HepG2 (cell line): ENCODE measurements at regions not wholly inside any gene's neighbourhood (a gene's known extent, or its start where the extent isn't known, plus 50 kb on each side); places are given as distances from the start of the nearest gene placed in this dataset.

Experiments used
- ATAC-seq: fragments of 200-7000 bp; cut with Tn5 transposase; 3 replicates; pipeline ENCODE4 v1.9.1; 2020; ENCODE audit warnings: mild to moderate bottlenecking, moderate library complexity
- BruUV-seq: library from RNA; stranded (reverse); fragments of 400-500 nt; replicated peaks from 2 replicates; lab custom pipeline; 2021; lab: Mats Ljungman, UMichigan
- CTCF ChIA-PET: fragments of 300-600 bp; formaldehyde crosslinking; extraction: SDS; loops from one replicate; lab custom pipeline; 2021; ENCODE audit warnings: low total read pairs, inconsistent platforms, low intra/inter-chr PET ratio; lab: Yijun Ruan, JAX
- POLR2A ChIA-PET: fragments of 350-600 bp; sonication (Branson Sonifier 250); formaldehyde crosslinking; loops from one replicate; lab custom pipeline; 2020; ENCODE audit warnings: antibody characterized with exemption, inconsistent platforms; lab: Yijun Ruan, JAX
- DNase-seq: peaks from one replicate; pipeline ENCODE4 v3.0.0-alpha.2; 2015; ENCODE audit warnings: low spot score
- FAIRE-seq: peaks from 3 replicates; lab custom pipeline; 2011; peaks lifted over from hg19 to GRCh38; lab: Jason Lieb, UNC
- H2AFZ ChIP-seq: one replicate; pipeline ENCODE4 v1.6.1; 2011; ENCODE audit warnings: low read length, inconsistent platforms
- H3K27ac ChIP-seq: fragments of 300-600 bp; 3 replicates; pipeline ENCODE4 v1.8.0; 2011; ENCODE audit warnings: mixed run types, mild to moderate bottlenecking, mixed read lengths, low read length, inconsistent platforms; ENCODE audit not compliant: insufficient read depth; ENCODE audit errors: extremely low read length
- H3K27me3 ChIP-seq, 2 experiments: fragments of 200-600 bp in 1 of 2; 2 replicates in 1 of 2; 3 replicates in 1 of 2; pipeline versions ENCODE4 v1.6.0 to v1.8.0; 2011; ENCODE audit warnings: low read length in 2 of 2, mild to moderate bottlenecking in 2 of 2, moderate library complexity in 2 of 2, inconsistent platforms in 1 of 2; ENCODE audit not compliant: insufficient read depth in 2 of 2, control insufficient read depth in 1 of 2
- H3K36me3 ChIP-seq, 2 experiments: fragments of 200-600 bp in 1 of 2; replicated peaks in 1 of 2; 2 replicates in 1 of 2; 3 replicates in 1 of 2; pipeline versions ENCODE4 v1.5.1 to v1.8.0; 2011; ENCODE audit warnings: low read length in 2 of 2, inconsistent platforms in 1 of 2; ENCODE audit not compliant: insufficient read depth in 2 of 2, control insufficient read depth in 1 of 2
- H3K4me1 ChIP-seq: 2 replicates; pipeline ENCODE4 v1.5.1; 2012; ENCODE audit warnings: low read length, inconsistent platforms; ENCODE audit not compliant: insufficient read depth
- H3K4me2 ChIP-seq: 2 replicates; pipeline ENCODE4 v1.6.0; 2011; ENCODE audit warnings: low read depth, low read length, inconsistent platforms
- H3K4me3 ChIP-seq, 3 experiments: fragments of 200-600 bp in 1 of 3; sonication (generic), shearing (Covaris generic) in 1 of 3; replicated peaks in 1 of 3; 2 replicates each; pipeline ENCODE4 v1.5.1; 2011 to 2016; ENCODE audit warnings: low read length in 3 of 3, inconsistent platforms in 2 of 3, low read depth in 2 of 3, mild to moderate bottlenecking in 2 of 3, control low read depth in 1 of 3, mixed read lengths in 1 of 3; ENCODE audit not compliant: insufficient read depth in 1 of 3
- H3K79me2 ChIP-seq: one replicate; pipeline ENCODE4 v1.6.1; 2011; ENCODE audit warnings: low read length, inconsistent platforms; ENCODE audit not compliant: insufficient read depth
- H3K9ac ChIP-seq: 2 replicates; pipeline ENCODE4 v1.6.0; 2011; ENCODE audit warnings: mild to moderate bottlenecking, low read depth, low read length, inconsistent platforms; ENCODE audit not compliant: insufficient read depth
- H3K9me3 ChIP-seq: 2 replicates; pipeline ENCODE4 v1.5.1; 2012; ENCODE audit warnings: mild to moderate bottlenecking, low read length
- H4K20me1 ChIP-seq: 2 replicates; pipeline ENCODE4 v1.6.0; 2011; ENCODE audit warnings: inconsistent platforms, mild to moderate bottlenecking, low read length, moderate library complexity; ENCODE audit not compliant: insufficient read depth
- CEBPB ChIP-seq: IDR thresholded peaks from 2 replicates; pipeline ENCODE4 v1.6.1; 2011; ENCODE audit warnings: low read depth, low read length, improper control_type of control experiment, borderline replicate concordance
- GABPA ChIP-seq, 2 experiments: IDR thresholded peaks; 2 replicates each; pipeline ENCODE4 v1.6.1; 2011 to 2016; ENCODE audit warnings: low read depth in 2 of 2, low read length in 1 of 2, missing biosample characterization in 1 of 2, missing genetic modification characterization in 1 of 2
- HNRNPH1 ChIP-seq: fragments of 200-400 bp; formaldehyde crosslinking; optimal IDR thresholded peaks from 2 replicates; pipeline ENCODE3; 2017; ENCODE audit warnings: mild to moderate bottlenecking, low read depth, low read length
- JDP2 ChIP-seq: sonication (generic); formaldehyde crosslinking; IDR thresholded peaks from 2 replicates; pipeline ENCODE4 v1.8.1; 2022; ENCODE audit warnings: missing genetic modification reagents, borderline replicate concordance
- NR2F1 ChIP-seq, 2 experiments: fragments of 450-650 bp in 1 of 2; formaldehyde crosslinking in 1 of 2; IDR thresholded peaks; 2 replicates each; pipeline versions ENCODE4 v1.5.0 to v1.6.1; 2016 to 2020; ENCODE audit warnings: mild to moderate bottlenecking in 1 of 2, missing compliant biosample characterization in 1 of 2, missing genetic modification reagents in 1 of 2, moderate library complexity in 1 of 2
- SP2 ChIP-seq: sonication (generic); formaldehyde crosslinking; IDR thresholded peaks from 2 replicates; pipeline ENCODE4 v1.5.1; 2020; ENCODE audit warnings: mild to moderate bottlenecking, missing genetic modification reagents
- ZBTB2 ChIP-seq: sonication (generic); formaldehyde crosslinking; IDR thresholded peaks from 2 replicates; pipeline ENCODE4 v1.8.0; 2022; ENCODE audit warnings: low read depth, missing genetic modification reagents
- ZNF547 ChIP-seq: sonication (generic); formaldehyde crosslinking; IDR thresholded peaks from 2 replicates; pipeline ENCODE4 v1.5.1; 2020; ENCODE audit warnings: mild to moderate bottlenecking, missing genetic modification reagents
- ZNF7 ChIP-seq: IDR thresholded peaks from 2 replicates; pipeline ENCODE4 v1.6.1; 2016; ENCODE audit warnings: missing biosample characterization, missing genetic modification reagents
- WGBS: methylation state at CpG from one replicate; pipeline ENCODE4 v1.1.6; 2017; ENCODE audit warnings: low lambda C conversion rate; 5-methylcytosine and 5-hydroxymethylcytosine counted together
- in situ Hi-C: cut with HindIII; loops from 2 replicates; pipeline ENCODE4 v1.10.0; 2017; ENCODE audit warnings: low pct_unique_long_range_greater_than_20kb; ENCODE audit not compliant: extremely low pct_ligation_motif_present
- intact Hi-C: fragments of 100-400 bp; cut with micrococcal nuclease; formaldehyde crosslinking; loops from one replicate; pipeline ENCODE4 v1.10.0; 2022; ENCODE audit not compliant: unreplicated experiment

GRCh38 chr10:88069338-88069737 lies 205.9 kb downstream of the PTEN start (continued):
- no peak for TF ChIP-seq HNRNPH1
- TF ChIP-seq, all 625 proteins: peak for 0

- intact Hi-C loops (no loop called here), in situ Hi-C loops (no loop called here)
- WGBS: 20% methylated on average over 10 of the region's 10 CpGs
- Histone ChIP-seq H3K27me3 (peaks cover 0 to 4% of the 10 kb centered on the region in 2 experiments; a peak in 1 of 5 replicates), H3K4me3 (no peak overlapping the region), H3K4me1 (peaks cover 11% of the 10 kb centered on the region), H3K79me2 (no peaks in the 10 kb centered on the region), H3K36me3 (no peaks in the 10 kb centered on the region), H3K9me3 (no peaks in the 10 kb centered on the region), H3K9ac (no peak overlapping the region), H3K27ac (no peak overlapping the region), H4K20me1 (no peaks in the 10 kb centered on the region), H3K4me2 (no peak overlapping the region), H2AFZ (no peak overlapping the region)
- BruUV-seq: no TSS peak
- ATAC-seq (no peak), DNase-seq (no peak), FAIRE-seq (no peak)
- TF ChIP-seq GABPA (IDR thresholded peaks at IDR 0.05; ENCODE audit: low read depth, low read length): no peak
- TF ChIP-seq GABPA (CRISPR knock-in tag; IDR thresholded peaks at IDR 0.05; ENCODE audit: low read depth): no peak
- TF ChIP-seq ZNF7 (CRISPR knock-in tag): peak; percentile 65
- POLR2A ChIA-PET: no interaction called here
- CTCF ChIA-PET: no interaction called here
These were observed 206.9 kb downstream of the PTEN start for GRCh38 chr10:88070080-88070880.

GRCh38 chr10:88071879-88072278 lies 208.5 kb downstream of the PTEN start:
- no peaks in the 10 kb centered on the region for H4K20me1 ChIP-seq
- peaks cover 11% of the 10 kb centered on the region for H3K4me1 ChIP-seq
- no peak for TF ChIP-seq ZNF547 (CRISPR knock-in tag)
- no peak for TF ChIP-seq JDP2 (CRISPR knock-in tag)
- no peak for TF ChIP-seq ZBTB2 (CRISPR knock-in tag)
- no peak for TF ChIP-seq SP2 (CRISPR knock-in tag)
- TF ChIP-seq NR2F1 (CRISPR knock-in tag; IDR thresholded peaks at IDR 0.05): no peak
- no peak for TF ChIP-seq CEBPB
- TF ChIP-seq, all 625 proteins: peak for 0
- in situ Hi-C loops: no loop called here
- WGBS: 33% methylated on average over 4 of the region's 4 CpGs
- ATAC-seq (no peak), FAIRE-seq (no peak), DNase-seq (no peak)
- H3K27ac ChIP-seq: no peak overlapping the region
- ChIA-PET CTCF (no interaction called here), POLR2A (no interaction called here)
- H3K4me2 ChIP-seq: no peak overlapping the region
- BruUV-seq: no TSS peak
- no peaks in the 10 kb centered on the region for H3K79me2 ChIP-seq
- no peak overlapping the region for H2AFZ ChIP-seq
- H3K9ac ChIP-seq: no peak overlapping the region
- intact Hi-C loops: no loop called here
- peaks cover 0 to 4% of the 10 kb centered on the region in 2 experiments; a peak in 1 of 5 replicates for H3K27me3 ChIP-seq
- no peaks in the 10 kb centered on the region for H3K9me3 ChIP-seq
- H3K36me3 ChIP-seq: no peaks in the 10 kb centered on the region
- no peak overlapping the region for H3K4me3 ChIP-seq
